Spleen (tissue), 11 donors: ENCODE measurements at regions not wholly inside any gene's neighbourhood (a gene's known extent, or its start where the extent isn't known, plus 50 kb on each side); places are given as distances from the start of the nearest gene placed in this dataset.

Source experiments
- DNase-seq: peaks from one replicate; pipeline ENCODE4 v3.0.0-alpha.2; 2020
- H3K27ac ChIP-seq, 8 donors: fragments of 200-600 bp; sonication (generic) in 7 of 8; 1 replicate in 4 of 8; 2 replicates in 4 of 8; pipeline versions ENCODE4 v1.5.0 to v1.8.0; 2016 to 2021; ENCODE audit warnings: inconsistent platforms in 4 of 8, mild to moderate bottlenecking in 4 of 8, moderate library complexity in 1 of 8
- H3K27me3 ChIP-seq, 7 donors: fragments of 200-600 bp; sonication (generic) in 6 of 7; replicated peaks in 1 of 7; 1 replicate in 4 of 7; 2 replicates in 3 of 7; pipeline versions ENCODE4 v1.5.0 to v1.8.0; 2016 to 2021; ENCODE audit warnings: inconsistent platforms in 3 of 7, mild to moderate bottlenecking in 1 of 7
- H3K36me3 ChIP-seq, 6 donors: fragments of 200-600 bp; sonication (generic) in 5 of 6; 1 replicate in 4 of 6; 2 replicates in 2 of 6; pipeline versions ENCODE4 v1.5.0 to v1.8.0; 2016 to 2021; ENCODE audit warnings: inconsistent platforms in 2 of 6
- H3K4me1 ChIP-seq, 6 donors: fragments of 200-600 bp; sonication (generic) in 5 of 6; 1 replicate in 3 of 6; 2 replicates in 3 of 6; pipeline versions ENCODE4 v1.5.0 to v1.8.0; 2016 to 2021; ENCODE audit warnings: inconsistent platforms in 3 of 6
- H3K4me3 ChIP-seq, 8 donors: fragments of 200-600 bp; sonication (generic) in 7 of 8; 1 replicate in 4 of 8; 2 replicates in 4 of 8; pipeline versions ENCODE4 v1.5.0 to v1.8.0; 2016 to 2021; ENCODE audit warnings: inconsistent platforms in 4 of 8, mild to moderate bottlenecking in 4 of 8, moderate library complexity in 2 of 8
- H3K9me3 ChIP-seq, 8 donors: fragments of 200-600 bp; sonication (generic) in 7 of 8; 1 replicate in 4 of 8; 2 replicates in 4 of 8; pipeline versions ENCODE4 v1.5.0 to v1.8.0; 2016 to 2021; ENCODE audit warnings: inconsistent platforms in 4 of 8
- CTCF ChIP-seq, 11 experiments: fragments of 200-600 bp in 7 of 11; fragments of 450-650 bp in 4 of 11; sonication (generic) in 4 of 11; IDR thresholded peaks in 8 of 11; conservative IDR thresholded peaks in 3 of 11; 1 replicate in 7 of 11; 2 replicates in 4 of 11; pipeline versions ENCODE4 v1.4.0 to v1.8.0; 2016 to 2021; ENCODE audit warnings: antibody characterized with exemption in 11 of 11, inconsistent platforms in 4 of 11, mild to moderate bottlenecking in 1 of 11
- POLR2A ChIP-seq, 3 donors: fragments of 450-650 bp; IDR thresholded peaks; one replicate each; pipeline ENCODE4 v1.5.1; 2017; ENCODE audit warnings: antibody characterized with exemption in 3 of 3, mild to moderate bottlenecking in 1 of 3
- POLR2AphosphoS5 ChIP-seq, 3 donors: sonication (generic); formaldehyde crosslinking; IDR thresholded peaks; one replicate each; pipeline ENCODE4 v1.5.1; 2017; ENCODE audit warnings: antibody characterized with exemption in 3 of 3
- WGBS, 5 donors: extraction: QIAGEN DNeasy Blood & Tissue Kit in 3 of 5; methylation state at CpG; one replicate each; pipeline versions ENCODE4 v1.1.5 to v1.1.7; 2013 to 2018; 5-methylcytosine and 5-hydroxymethylcytosine counted together
- intact Hi-C: fragments of 100-400 bp; cut with DNase I; formaldehyde crosslinking; loops from one replicate; pipeline ENCODE4 v1.15.0; 2023; ENCODE audit warnings: low total_unique reads
- donor health status: healthy with polysubstance abuse.
- donor health status: DM: no; HTN: no; CAD: no; lungs with moderate emphysema.
- donor health status: DM: no; HTN: no; CAD: no.
- donor health status: Bipolar disorder and iron deficiency.
- donor health status: healthy.
- donor health status: DM: no; HTN: no; CAD: no.
- donor health status: DM: yes; HTN: yes; CAD: no.

- no peak for DNase-seq
- Histone ChIP-seq H3K36me3 (no peaks in the 10 kb centered on the region), H3K9me3 (no peaks in the 10 kb centered on the region), H3K27ac (no peak overlapping the region), H3K27me3 (no peaks in the 10 kb centered on the region), H3K4me1 (peaks cover 0 to under 1% (median 0%) of the 10 kb centered on the region in 6 donors), H3K4me3 (no peak overlapping the region)
- intact Hi-C loops, result no loop called here
- no peak for TF ChIP-seq CTCF (IDR thresholded peaks at IDR 0.05 in 8 of 11, conservative IDR thresholded peaks at IDR 0.05 in 3 of 11)
- no peak for TF ChIP-seq POLR2A (IDR thresholded peaks at IDR 0.05)
- no peak for TF ChIP-seq POLR2AphosphoS5 (IDR thresholded peaks at IDR 0.05)
- 44 to 100% (median 92%) methylated on average over 1 of the region's 1 CpG for WGBS, 5 donors
Measured at GRCh38 chr9:75599126-75599525, 291.3 kb upstream of the PCSK5 start.

- no peaks in the 10 kb centered on the region for H3K9me3 ChIP-seq
- TF ChIP-seq CTCF (IDR thresholded peaks at IDR 0.05 in 8 of 11, conservative IDR thresholded peaks at IDR 0.05 in 3 of 11) (no peak), POLR2A (IDR thresholded peaks at IDR 0.05) (no peak), POLR2AphosphoS5 (IDR thresholded peaks at IDR 0.05) (no peak)
- intact Hi-C loops, result no loop called here
- no peak for DNase-seq
- peaks cover 0 to 6% (median 0%) of the 10 kb centered on the region in 6 donors for H3K4me1 ChIP-seq
- no peak overlapping the region for H3K27ac ChIP-seq
- no peak overlapping the region for H3K4me3 ChIP-seq
- H3K27me3 ChIP-seq, result no peaks in the 10 kb centered on the region
- H3K36me3 ChIP-seq, result no peaks in the 10 kb centered on the region
- WGBS, 5 donors, result 78 to 91% (median 86%) methylated on average over 2 of the region's 2 CpGs
Measured at GRCh38 chr9:75601280-75601679, 289.2 kb upstream of the PCSK5 start.

DNA sequence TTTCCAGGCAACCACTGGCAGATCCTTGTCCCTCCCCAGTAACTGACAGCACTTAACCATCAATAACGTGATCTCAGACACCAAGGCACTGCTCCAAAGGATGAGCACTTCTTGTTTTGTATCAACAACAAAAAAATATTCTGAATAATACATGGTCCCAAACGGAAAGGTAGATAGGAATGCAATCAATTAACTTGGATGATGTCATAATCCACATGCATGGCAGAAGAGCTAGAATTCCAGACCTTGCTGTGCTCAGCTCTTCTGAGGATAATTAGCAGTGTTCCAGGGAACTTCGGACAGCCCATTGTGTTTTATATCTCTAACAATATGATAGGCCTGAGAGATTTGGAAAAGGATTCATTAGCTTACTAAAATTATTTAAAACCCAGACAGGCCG, 288.4 kb upstream of the PCSK5 start:
- TF ChIP-seq POLR2A (IDR thresholded peaks at IDR 0.05) (no peak), CTCF (IDR thresholded peaks at IDR 0.05 in 8 of 11, conservative IDR thresholded peaks at IDR 0.05 in 3 of 11) (no peak), POLR2AphosphoS5 (IDR thresholded peaks at IDR 0.05) (no peak)
- no peak overlapping the region for H3K4me3 ChIP-seq
- 75 to 88% (median 84%) methylated on average over 4 of the region's 4 CpGs for WGBS, 5 donors
- no peaks in the 10 kb centered on the region for H3K27me3 ChIP-seq
- no peaks in the 10 kb centered on the region for H3K36me3 ChIP-seq
- no peaks in the 10 kb centered on the region for H3K9me3 ChIP-seq
- intact Hi-C loops, result no loop called here
- H3K4me1 ChIP-seq, result peaks cover 0 to 6% (median 0%) of the 10 kb centered on the region in 6 donors
- H3K27ac ChIP-seq, result no peak overlapping the region
- DNase-seq, result no peak

- Histone ChIP-seq H3K9me3 (no peaks in the 10 kb centered on the region), H3K36me3 (no peaks in the 10 kb centered on the region), H3K4me3 (no peak overlapping the region), H3K27ac (peak overlapping the region in 3 of 8 donors; percentile 34 to 67 (median 47)), H3K27me3 (no peaks in the 10 kb centered on the region), H3K4me1 (peaks cover 0 to 6% (median 0%) of the 10 kb centered on the region in 6 donors)
- no peak for TF ChIP-seq POLR2A (IDR thresholded peaks at IDR 0.05)
- no peak for TF ChIP-seq POLR2AphosphoS5 (IDR thresholded peaks at IDR 0.05)
- no peak for TF ChIP-seq CTCF (IDR thresholded peaks at IDR 0.05 in 8 of 11, conservative IDR thresholded peaks at IDR 0.05 in 3 of 11)
- intact Hi-C loops, result no loop called here
- DNase-seq, result no peak
- 21 to 37% (median 23%) methylated on average over 2 of the region's 2 CpGs for WGBS, 5 donors
Measured at GRCh38 chr9:75604661-75605060, 285.8 kb upstream of the PCSK5 start.
